HG03558 (cell line): ENCODE measurements at regions not wholly inside any gene's neighbourhood (a gene's known extent, or its start where the extent isn't known, plus 50 kb on each side); places are given as distances from the start of the nearest gene placed in this dataset.

Experiments used
- ATAC-seq: cut with Tn5 transposase; IDR thresholded peaks from one replicate; pipeline ENCODE4 v1.9.1; 2021; ENCODE audit warnings: moderate number of reproducible peaks; ENCODE audit not compliant: unreplicated experiment; ENCODE audit errors: extremely low read depth

GRCh38 chr9:90285946-90286345 is 356.7 kb downstream of the DIRAS2 start:
- no peak for ATAC-seq

DNA sequence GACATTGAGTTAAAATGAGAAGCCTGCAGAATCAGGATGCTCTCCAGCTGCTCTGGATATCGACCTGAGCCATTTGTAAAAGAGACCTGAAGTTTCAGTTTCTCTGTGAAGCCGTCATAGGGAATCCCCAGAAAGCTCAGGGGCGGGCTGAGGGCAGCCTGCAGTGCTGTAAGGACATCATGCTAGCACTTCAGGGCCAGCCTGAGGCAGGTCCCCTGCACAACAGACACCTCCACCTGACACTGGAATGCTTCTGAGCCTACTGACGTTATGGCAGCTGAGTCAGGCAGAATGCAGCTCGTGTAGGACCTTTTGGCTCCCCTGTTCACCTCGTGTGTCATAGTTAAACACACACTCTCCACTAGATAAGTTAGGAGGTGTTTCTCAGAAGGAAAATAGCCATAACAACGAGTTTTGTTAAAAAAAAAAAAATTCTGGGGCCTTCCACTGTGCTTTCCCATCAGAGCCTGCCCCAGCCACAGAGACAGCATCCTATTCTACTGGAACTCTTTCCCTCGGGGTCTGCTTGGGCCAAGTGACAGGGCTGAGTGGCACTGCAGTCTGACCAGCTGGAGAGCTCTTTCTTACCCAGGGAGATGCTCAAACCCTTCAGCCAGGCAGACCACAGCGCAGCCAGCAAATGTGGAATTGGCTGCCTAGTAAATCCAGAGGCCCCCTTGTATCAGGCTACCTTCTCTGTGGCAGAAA is 354.9 kb downstream of the DIRAS2 start:
- peak; percentile 70 for ATAC-seq

DNA sequence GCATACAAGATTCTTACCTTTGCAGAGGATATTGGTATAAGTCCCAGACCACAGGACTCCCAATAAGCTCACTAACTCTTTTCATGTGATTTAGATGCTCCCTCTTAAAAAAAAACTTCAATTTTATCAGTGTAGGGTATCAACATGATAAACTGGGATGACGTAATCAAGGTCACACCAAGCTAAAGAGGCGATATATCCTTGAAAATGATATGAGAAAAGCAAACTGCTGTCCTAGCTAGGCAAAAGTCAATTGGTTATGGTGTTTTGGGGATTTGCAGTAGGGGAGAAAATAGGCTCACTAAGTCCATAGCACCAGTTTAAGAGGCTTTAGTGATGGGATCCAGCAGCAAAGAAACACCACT is 354.4 kb downstream of the DIRAS2 start:
- no peak for ATAC-seq

DNA sequence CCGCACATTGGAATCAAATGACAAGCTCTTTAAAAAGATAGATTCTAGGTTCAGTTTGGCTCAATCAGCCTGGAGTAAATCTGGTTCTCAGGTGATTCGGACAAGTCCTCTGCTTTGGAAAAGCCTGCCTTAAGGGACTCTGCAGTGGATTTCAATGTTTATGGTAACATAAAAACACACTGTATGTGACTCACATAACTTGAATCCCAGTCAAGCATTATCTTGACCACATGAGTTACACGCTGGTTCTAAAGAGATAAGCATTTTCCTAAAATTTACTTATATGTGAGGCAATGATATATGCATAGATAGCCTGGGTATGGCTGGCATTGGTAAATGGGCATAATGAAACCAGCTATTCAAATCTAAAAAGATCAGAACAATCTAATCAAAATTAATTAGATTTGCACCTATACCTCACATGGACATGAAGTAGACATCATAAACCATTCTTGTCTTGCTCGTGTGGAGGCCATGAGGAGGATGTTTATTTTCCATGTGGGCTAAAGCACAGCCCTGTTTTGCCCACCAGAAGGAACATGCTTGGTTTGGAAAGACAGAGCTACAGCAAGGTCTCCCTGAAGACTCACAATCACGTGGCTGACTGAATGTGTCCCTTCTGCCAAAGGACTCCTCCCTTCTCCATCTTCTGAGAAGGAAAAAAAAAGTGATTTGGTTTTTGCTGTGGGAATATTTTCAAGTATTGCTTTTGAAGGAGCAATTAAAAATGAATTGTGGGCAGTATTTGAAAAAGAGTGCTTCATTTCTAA is 351.7 kb downstream of the DIRAS2 start:
- no peak for ATAC-seq

GRCh38 chr9:90296539-90296938 is 346.1 kb downstream of the DIRAS2 start:
- no peak for ATAC-seq

- ATAC-seq, result no peak
These were observed 342.7 kb downstream of the DIRAS2 start for GRCh38 chr9:90299968-90300367.

DNA sequence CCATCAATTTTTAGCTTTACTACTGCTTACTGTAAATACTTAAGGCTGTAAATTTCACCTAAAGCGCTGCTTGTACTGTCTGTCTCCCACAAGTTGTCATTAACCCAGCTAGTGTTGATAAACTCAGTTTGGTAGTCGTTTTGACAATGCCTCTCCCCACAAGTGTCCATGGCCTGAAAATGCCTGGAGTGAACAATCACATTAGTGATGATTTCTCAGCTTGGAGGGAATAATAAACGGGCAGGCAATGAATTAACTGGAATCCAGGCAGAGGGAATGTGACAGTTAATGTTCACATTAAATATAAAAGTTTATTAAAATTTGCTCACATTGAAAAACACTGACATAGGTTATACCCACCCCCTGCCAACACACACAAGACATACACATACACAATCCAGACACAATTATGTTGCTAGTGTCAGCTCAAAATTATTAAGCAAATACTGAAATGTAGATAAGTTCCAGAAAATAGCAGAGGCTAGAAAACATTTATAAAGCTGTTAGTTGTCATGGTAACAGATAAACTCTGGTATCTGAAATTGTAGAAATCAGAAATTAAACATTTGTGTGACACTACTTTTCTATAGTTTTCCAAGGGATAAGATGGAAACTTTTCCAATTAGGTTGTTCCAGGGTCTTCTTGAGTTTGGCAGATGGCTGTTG is 341.9 kb downstream of the DIRAS2 start:
- ATAC-seq, result no peak

GRCh38 chr9:90301277-90301653 is 341.4 kb downstream of the DIRAS2 start:
- ATAC-seq, result no peak

- ATAC-seq, result no peak
These were observed 339.0 kb downstream of the DIRAS2 start for GRCh38 chr9:90303655-90304054.

DNA sequence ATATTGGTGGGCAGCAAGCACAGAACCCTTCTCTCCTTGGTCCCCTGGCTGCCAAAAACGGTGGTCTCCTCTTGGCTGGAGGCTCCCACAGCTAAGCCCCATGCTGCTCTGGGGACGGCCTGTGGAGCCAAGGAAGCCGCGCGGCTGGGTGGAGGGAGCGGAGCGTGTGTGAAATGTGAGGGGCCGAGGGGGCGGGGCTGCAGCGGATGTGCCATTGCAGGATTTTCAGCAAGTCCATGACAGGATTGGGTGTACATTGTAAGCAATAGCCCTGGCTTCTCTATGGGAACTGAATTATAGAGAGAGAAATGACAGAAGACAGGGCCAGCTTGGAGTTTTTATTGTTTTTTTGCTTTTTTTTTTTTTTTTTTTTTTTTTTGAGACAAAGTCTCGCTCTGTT is 336.5 kb downstream of the DIRAS2 start:
- ATAC-seq, result no peak

DNA sequence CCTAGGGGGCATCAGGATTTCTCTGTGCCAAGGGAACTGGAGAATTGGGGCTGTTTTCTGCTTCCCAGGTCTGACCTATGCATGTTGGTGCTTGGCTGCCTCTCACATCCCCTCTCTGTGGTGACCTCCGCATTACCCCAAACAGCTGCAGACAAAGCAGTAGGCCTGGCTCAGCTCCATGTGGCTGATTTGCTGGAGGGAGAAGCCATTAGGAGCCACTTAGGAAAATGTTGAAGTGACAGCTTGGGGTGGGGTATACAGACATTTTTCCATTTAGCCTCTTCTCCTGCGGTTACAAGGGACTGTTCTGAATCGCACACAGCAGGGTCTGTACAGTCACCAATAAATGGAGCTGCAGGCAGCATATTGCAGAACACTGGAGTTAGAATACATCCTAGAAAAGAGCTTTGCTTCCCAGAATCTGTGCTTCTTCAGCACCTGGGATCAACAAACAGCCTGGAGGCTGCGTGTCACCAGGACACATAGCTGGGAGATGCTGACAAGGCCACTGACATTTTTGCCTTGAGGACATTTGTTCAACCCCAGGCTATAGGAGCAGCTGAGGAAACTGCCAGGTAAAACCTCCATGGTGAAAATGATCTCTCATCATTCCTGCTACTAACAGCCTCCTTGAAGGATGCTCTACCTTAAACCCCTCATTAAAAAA is 335.3 kb downstream of the DIRAS2 start:
- ATAC-seq, result no peak

GRCh38 chr9:90307891-90308290 is 334.7 kb downstream of the DIRAS2 start:
- no peak for ATAC-seq

DNA sequence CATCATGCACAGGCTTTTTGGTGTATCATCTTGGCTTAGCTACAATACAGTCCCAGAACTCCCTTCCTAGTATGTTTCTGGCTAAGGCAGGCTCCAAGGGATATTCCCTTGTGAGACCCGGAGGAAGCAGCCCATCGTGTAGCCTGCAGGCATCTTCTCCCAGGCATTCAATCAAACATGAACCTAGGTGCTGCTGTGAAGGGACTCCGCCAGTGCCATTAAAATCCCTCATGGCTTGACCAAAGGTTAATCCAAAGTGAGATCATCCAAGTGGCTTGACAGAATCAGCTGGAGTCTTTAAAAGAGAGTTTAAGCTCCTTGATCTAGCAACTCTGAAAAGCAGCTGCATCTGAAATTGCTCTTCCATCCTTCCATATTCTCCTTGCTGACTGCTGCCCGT is 333.9 kb downstream of the DIRAS2 start:
- ATAC-seq, result no peak

- ATAC-seq, result no peak
These were observed 332.7 kb downstream of the DIRAS2 start for GRCh38 chr9:90309809-90310520.

DNA sequence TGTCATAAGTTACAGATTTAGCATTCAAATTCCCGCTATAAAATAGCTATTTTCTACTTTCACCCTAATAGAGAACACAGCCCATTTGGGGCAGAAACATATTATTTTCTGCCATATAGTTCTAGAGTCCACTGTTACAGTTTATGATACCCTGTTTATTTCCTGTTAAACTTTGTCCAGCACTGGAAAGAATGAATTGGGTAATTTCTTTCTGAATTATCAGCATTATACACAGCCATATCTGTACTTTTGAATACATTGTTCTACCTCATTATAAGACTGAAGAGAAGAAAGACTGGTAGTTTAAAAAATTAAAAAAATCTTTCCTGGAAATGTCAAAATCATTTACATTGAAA is 332.1 kb downstream of the DIRAS2 start:
- ATAC-seq, result no peak

GRCh38 chr9:90311811-90312210 is 330.8 kb downstream of the DIRAS2 start:
- ATAC-seq, result no peak

- ATAC-seq, result no peak
These were observed 320.3 kb downstream of the DIRAS2 start for GRCh38 chr9:90322296-90322695.

GRCh38 chr9:90325913-90326653 is 316.5 kb downstream of the DIRAS2 start:
- no peak for ATAC-seq

- no peak for ATAC-seq
These were observed 312.4 kb downstream of the DIRAS2 start for GRCh38 chr9:90330231-90330630.
